ENCODE measurements at regions not wholly inside any gene's neighbourhood (a gene's known extent, or its start where the extent isn't known, plus 50 kb on each side); places are given as distances from the start of the nearest gene placed in this dataset.

- TF ChIP-seq, protein P1, sequence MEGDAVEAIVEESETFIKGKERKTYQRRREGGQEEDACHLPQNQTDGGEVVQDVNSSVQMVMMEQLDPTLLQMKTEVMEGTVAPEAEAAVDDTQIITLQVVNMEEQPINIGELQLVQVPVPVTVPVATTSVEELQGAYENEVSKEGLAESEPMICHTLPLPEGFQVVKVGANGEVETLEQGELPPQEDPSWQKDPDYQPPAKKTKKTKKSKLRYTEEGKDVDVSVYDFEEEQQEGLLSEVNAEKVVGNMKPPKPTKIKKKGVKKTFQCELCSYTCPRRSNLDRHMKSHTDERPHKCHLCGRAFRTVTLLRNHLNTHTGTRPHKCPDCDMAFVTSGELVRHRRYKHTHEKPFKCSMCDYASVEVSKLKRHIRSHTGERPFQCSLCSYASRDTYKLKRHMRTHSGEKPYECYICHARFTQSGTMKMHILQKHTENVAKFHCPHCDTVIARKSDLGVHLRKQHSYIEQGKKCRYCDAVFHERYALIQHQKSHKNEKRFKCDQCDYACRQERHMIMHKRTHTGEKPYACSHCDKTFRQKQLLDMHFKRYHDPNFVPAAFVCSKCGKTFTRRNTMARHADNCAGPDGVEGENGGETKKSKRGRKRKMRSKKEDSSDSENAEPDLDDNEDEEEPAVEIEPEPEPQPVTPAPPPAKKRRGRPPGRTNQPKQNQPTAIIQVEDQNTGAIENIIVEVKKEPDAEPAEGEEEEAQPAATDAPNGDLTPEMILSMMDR (IDR thresholded peaks at IDR 0.05; ENCODE audit: insufficient read depth, low read length, poor library complexity, severe bottlenecking) = no peak
- TF ChIP-seq EZH2phosphoT487 (conservative IDR thresholded peaks at IDR 0.05; ENCODE audit: low read length) = no peak
Observed at GRCh38 chr4:137309424-137309823, 222.9 kb downstream of the PCDH18 start.

All from SU-DHL-6 (cell line).